CD4-positive, alpha-beta T cell (primary cell): ENCODE measurements at regions not wholly inside any gene's neighbourhood (a gene's known extent, or its start where the extent isn't known, plus 50 kb on each side); places are given as distances from the start of the nearest gene placed in this dataset.

Experiments used
- ATAC-seq: fragments of 200-7000 bp; cut with Tn5 transposase; one replicate; pipeline ENCODE4 v1.10.0; 2022; ENCODE audit warnings: mild to moderate bottlenecking; ENCODE audit not compliant: poor library complexity
- CTCF ChIA-PET: fragments of 350-600 bp; sonication (Branson Sonifier 250); formaldehyde crosslinking; loops from one replicate; lab custom pipeline; 2021; ENCODE audit warnings: antibody characterized with exemption, inconsistent platforms; lab: Charles Lee
- POLR2A ChIA-PET: fragments of 350-600 bp; sonication (Branson Sonifier 250); formaldehyde crosslinking; loops from one replicate; lab custom pipeline; 2021; ENCODE audit warnings: antibody characterized with exemption, inconsistent platforms; lab: Charles Lee
- DNase-seq, 14 experiments: peaks; one replicate each; pipeline ENCODE4 v3.0.0-alpha.2; 2013 to 2020; ENCODE audit warnings: mixed read lengths in 2 of 14
- H3K27ac ChIP-seq, 2 donors: one replicate each; pipeline versions ENCODE4 v1.5.1 to v1.7.0; 2013; ENCODE audit warnings: low read length in 2 of 2, low read depth in 1 of 2, mild to moderate bottlenecking in 1 of 2
- H3K27me3 ChIP-seq, 2 experiments: 1 replicate in 1 of 2; 2 replicates in 1 of 2; pipeline versions ENCODE4 v1.6.1 to v1.7.0; 2013; ENCODE audit warnings: low read length in 2 of 2, control low read depth in 1 of 2, mild to moderate bottlenecking in 1 of 2, moderate library complexity in 1 of 2; ENCODE audit not compliant: insufficient read depth in 2 of 2, control insufficient read depth in 1 of 2
- H3K36me3 ChIP-seq: one replicate; pipeline ENCODE4 v1.6.1; 2013; ENCODE audit warnings: low read length, control low read depth; ENCODE audit not compliant: insufficient read depth
- H3K4me1 ChIP-seq: one replicate; pipeline ENCODE4 v1.6.1; 2013; ENCODE audit warnings: low read length, control low read depth; ENCODE audit not compliant: insufficient read depth
- H3K4me3 ChIP-seq: one replicate; pipeline ENCODE4 v1.5.1; 2013; ENCODE audit warnings: mild to moderate bottlenecking, low read length, moderate library complexity
- H3K9me3 ChIP-seq, 2 experiments: 1 replicate in 1 of 2; 2 replicates in 1 of 2; pipeline versions ENCODE4 v1.6.1 to v1.7.0; 2013; ENCODE audit warnings: low read length in 2 of 2, mild to moderate bottlenecking in 2 of 2, control low read depth in 1 of 2, moderate library complexity in 1 of 2; ENCODE audit not compliant: control insufficient read depth in 1 of 2, insufficient read depth in 1 of 2
- H3K27ac Mint-ChIP-seq: one replicate; pipeline ENCODE4 v1.8.0; 2020; ENCODE audit warnings: mixed read lengths
- H3K27me3 Mint-ChIP-seq: one replicate; pipeline ENCODE4 v1.8.0; 2021; ENCODE audit warnings: mixed read lengths
- H3K36me3 Mint-ChIP-seq: one replicate; pipeline ENCODE4 v1.8.0; 2021; ENCODE audit warnings: low read depth, mixed read lengths
- H3K4me1 Mint-ChIP-seq: one replicate; pipeline ENCODE4 v1.8.0; 2021; ENCODE audit warnings: low read depth, mixed read lengths
- H3K4me3 Mint-ChIP-seq: one replicate; pipeline ENCODE4 v1.8.0; 2020; ENCODE audit warnings: mild to moderate bottlenecking, mixed read lengths
- H3K9me3 Mint-ChIP-seq: one replicate; pipeline ENCODE4 v1.8.0; 2020; ENCODE audit warnings: mixed read lengths
- CTCF ChIP-seq: fragments of 200-600 bp; IDR thresholded peaks from one replicate; pipeline ENCODE4 v1.8.0; 2022; ENCODE audit warnings: antibody characterized with exemption, mild to moderate bottlenecking
- intact Hi-C, 2 experiments: fragments of 100-400 bp; cut with DNase I in 1 of 2; cut with micrococcal nuclease in 1 of 2; formaldehyde crosslinking; loops; one replicate each; pipeline versions ENCODE4 v1.15.1 to v1.9.0; 2023 to 2025; cut with DNase I, micrococcal nuclease

GRCh38 chr1:201666645-201667044, 127.7 kb downstream of the NAV1 start:
- Histone ChIP-seq H3K4me3 (no peak overlapping the region), H3K27ac (no peak overlapping the region), H3K27me3 (no peaks in the 10 kb centered on the region), H3K4me1 (no peaks in the 10 kb centered on the region), H3K9me3 (no peaks in the 10 kb centered on the region), H3K36me3 (no peaks in the 10 kb centered on the region)
- H3K27me3 Mint-ChIP-seq: no peaks in the 10 kb centered on the region
- H3K4me3 Mint-ChIP-seq: no peak overlapping the region
- no peaks in the 10 kb centered on the region for H3K4me1 Mint-ChIP-seq
- CTCF ChIA-PET: no interaction called here
- H3K9me3 Mint-ChIP-seq: no peaks in the 10 kb centered on the region
- no peak for TF ChIP-seq CTCF
- no peaks in the 10 kb centered on the region for H3K36me3 Mint-ChIP-seq
- ATAC-seq (no peak), DNase-seq (no peak)
- POLR2A ChIA-PET: no interaction called here
- intact Hi-C loops: no loop called here
- no peak overlapping the region for H3K27ac Mint-ChIP-seq

DNA sequence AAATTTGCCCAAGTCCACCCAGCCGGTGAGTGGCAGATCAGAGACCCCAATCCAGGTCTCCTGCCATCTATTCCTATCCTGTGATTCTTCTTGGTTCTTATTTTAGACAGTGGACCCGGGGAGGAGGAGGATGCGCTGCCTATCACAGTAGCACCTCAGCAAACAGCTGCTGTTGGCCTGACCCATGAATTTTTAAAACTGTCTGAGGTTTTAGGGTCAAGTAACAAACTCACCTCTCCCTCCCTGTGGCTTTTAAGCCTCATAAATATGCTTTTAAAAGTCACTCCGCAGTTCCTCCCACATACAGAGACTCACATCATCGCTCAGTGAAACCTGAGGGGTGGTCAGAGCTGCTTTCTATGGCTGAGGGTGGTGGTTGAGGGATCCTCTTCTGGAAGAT, 128.6 kb downstream of the NAV1 start:
- Histone ChIP-seq H3K4me1 (no peaks in the 10 kb centered on the region), H3K9me3 (no peaks in the 10 kb centered on the region), H3K27ac (no peak overlapping the region), H3K4me3 (no peak overlapping the region), H3K36me3 (no peaks in the 10 kb centered on the region), H3K27me3 (no peaks in the 10 kb centered on the region)
- ATAC-seq (no peak), DNase-seq (no peak)
- Mint-ChIP-seq H3K36me3 (no peaks in the 10 kb centered on the region), H3K4me1 (no peaks in the 10 kb centered on the region), H3K4me3 (no peak overlapping the region), H3K27me3 (no peaks in the 10 kb centered on the region), H3K27ac (no peak overlapping the region), H3K9me3 (no peaks in the 10 kb centered on the region)
- POLR2A ChIA-PET: no interaction called here
- intact Hi-C loops: no loop called here
- CTCF ChIA-PET: no interaction called here
- no peak for TF ChIP-seq CTCF

GRCh38 chr1:201670517-201670916, 131.6 kb downstream of the NAV1 start:
- Mint-ChIP-seq H3K9me3 (no peaks in the 10 kb centered on the region), H3K36me3 (no peaks in the 10 kb centered on the region), H3K27me3 (peaks cover 5% of the 10 kb centered on the region), H3K27ac (no peak overlapping the region), H3K4me3 (no peak overlapping the region), H3K4me1 (no peaks in the 10 kb centered on the region)
- no peaks in the 10 kb centered on the region for H3K36me3 ChIP-seq
- no peak overlapping the region for H3K4me3 ChIP-seq
- no peak for TF ChIP-seq CTCF
- DNase-seq (no peak), ATAC-seq (no peak)
- intact Hi-C loops: no loop called here
- ChIA-PET CTCF (no interaction called here), POLR2A (no interaction called here)
- H3K27me3 ChIP-seq: no peaks in the 10 kb centered on the region
- no peaks in the 10 kb centered on the region for H3K4me1 ChIP-seq
- no peak overlapping the region for H3K27ac ChIP-seq
- H3K9me3 ChIP-seq: no peaks in the 10 kb centered on the region
